HT-29 (cell line): ENCODE measurements at regions not wholly inside any gene's neighbourhood (a gene's known extent, or its start where the extent isn't known, plus 50 kb on each side); places are given as distances from the start of the nearest gene placed in this dataset.
A peak's percentile ranks its signal among the peaks of the same experiment; 100 is the strongest.

ENCODE experiments used
- DNase-seq: peaks from one replicate; pipeline ENCODE4 v3.0.0-alpha.2; 2015; ENCODE audit warnings: low spot score

DNA sequence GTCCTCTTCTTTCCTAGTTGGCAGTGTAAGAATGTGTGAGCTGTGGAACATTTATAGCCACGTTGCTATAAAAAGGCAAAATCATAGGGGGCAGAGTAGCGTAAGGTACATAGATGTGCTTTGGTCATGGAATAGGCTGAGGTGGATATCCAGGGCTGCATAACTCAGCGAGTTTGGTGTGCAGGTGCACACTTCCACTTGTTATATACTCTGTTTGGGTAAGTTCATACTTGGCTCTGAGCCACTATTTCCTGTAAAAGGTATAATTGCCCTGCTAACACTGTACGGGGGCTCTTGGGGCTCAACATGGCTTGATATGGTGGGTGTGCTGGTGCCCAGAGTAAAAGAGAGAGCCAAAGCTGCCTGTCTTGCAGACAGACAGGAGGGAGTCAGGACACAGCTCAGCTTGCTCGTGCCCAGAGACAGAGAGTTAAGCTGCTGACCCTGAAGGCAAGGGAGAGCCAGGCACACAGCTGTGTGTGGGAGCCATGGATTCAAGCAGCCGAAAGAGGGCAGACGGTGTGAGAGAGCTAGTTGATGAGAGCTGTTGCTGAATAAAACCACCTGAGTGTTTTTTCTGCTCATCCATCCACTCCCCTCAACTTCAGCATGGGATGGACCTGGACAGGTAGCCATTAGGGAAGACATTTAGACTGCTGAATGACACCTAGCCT, 126.7 kb downstream of the DKK1 start:
- no peak for DNase-seq

DNA sequence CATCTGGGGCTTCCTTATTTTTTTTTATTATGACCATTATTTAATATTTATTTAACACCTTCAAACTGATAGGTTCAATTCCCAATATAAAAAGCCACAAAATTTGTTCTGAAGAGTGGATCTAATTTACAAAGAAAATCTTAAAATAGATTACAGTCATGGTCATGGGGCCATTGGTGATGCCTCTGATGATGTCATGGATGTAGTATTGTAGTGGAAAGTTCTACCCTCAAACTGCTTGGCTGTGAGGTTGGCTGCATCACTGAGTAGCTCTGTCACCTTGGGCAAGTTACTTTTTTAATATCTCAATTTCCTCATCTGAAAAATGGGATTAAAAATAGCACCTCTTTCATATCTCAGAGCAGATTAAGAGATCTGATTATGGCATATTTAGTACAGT, 128.5 kb downstream of the DKK1 start:
- no peak for DNase-seq

- DNase-seq: peak; percentile 70
Observed at GRCh38 chr10:52443419-52444388, 129.6 kb downstream of the DKK1 start.

- DNase-seq: no peak
Observed at GRCh38 chr10:52446391-52446790, 132.3 kb downstream of the DKK1 start.

DNA sequence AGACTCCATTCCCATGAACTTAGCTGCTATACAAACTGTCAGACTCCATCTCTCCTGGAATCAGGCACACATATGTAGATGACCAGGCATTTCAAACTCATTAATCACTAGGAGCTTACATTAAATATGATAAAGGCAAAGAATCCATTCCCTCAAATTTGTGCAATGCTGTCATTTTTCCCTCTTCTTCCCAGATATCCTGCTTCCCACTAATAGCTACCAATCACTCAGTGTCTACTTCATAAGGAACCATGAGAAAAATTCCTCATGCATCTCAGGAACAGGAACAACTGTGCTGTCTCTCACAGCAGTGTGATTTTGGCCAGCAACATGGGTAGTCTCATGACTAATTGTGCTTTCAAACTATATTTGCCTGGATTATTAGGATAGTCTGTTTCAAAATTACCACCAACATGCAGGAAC, 133.9 kb downstream of the DKK1 start:
- DNase-seq: no peak

DNA sequence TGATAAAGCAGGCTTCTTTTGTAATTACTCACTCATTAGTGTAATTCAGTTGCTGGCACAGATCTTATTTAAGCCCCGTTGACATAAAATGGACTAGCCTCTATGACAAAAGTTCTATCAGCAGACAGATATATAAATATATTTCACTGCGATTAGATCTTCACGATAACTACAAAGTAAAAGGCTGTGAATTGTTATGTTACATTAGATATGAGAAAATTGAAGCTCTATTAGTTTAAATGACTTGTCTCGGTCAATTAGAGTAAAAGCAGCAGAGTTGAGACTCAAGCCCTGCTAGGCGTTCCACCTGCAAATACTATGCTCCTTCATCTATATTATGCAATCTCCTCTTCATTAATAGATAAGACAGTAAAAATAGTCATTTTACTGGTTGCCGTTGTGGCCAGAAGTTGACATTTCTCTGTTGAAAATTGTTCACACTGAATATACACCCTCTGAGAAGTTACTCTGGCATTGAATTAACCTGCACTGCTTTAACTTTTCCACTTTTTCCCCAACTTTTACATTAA, 136.7 kb downstream of the DKK1 start:
- DNase-seq: no peak

GRCh38 chr10:52451817-52452216, 137.7 kb downstream of the DKK1 start:
- no peak for DNase-seq

DNA sequence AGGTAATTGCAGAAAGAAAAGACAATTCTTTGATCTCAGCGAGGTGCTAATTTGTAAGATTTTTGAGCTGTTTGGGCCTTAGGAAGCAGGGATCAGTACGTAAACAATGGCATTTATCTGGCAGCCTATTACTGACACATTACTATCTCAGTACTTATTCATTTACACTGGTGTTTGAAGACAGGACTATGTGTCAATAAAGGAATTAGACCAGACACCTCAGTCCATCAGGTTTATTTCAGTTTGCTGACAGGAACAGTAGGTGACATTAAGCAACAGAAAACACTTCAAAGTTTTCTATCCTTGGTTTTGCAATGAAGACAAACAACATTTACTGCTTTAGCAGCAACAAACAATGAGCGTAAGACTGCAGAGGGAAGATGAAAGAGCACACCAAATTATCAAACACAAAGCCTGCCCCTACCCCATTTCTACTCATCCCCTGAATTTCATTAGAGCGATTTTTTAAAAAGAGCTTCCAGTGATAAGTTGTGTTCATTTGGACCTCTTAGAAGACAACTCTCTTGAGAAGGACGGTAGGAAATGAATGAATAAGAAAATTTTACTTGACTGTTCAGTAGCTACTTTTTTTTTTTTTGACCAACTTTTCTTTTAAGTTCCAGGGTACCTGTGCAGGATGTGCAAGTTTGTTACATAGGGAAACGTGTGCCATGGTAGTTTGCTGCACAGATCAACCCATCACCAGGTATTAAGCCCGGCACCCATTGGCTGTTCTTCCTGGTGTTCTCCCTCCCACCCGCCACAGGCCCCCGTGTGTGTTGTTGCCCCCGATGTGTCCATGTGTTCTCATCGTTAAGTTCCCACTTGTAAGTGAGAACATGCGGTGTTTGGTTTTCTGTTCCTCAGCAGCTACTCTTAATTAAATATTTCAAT, 138.8 kb downstream of the DKK1 start:
- DNase-seq: no peak

DNA sequence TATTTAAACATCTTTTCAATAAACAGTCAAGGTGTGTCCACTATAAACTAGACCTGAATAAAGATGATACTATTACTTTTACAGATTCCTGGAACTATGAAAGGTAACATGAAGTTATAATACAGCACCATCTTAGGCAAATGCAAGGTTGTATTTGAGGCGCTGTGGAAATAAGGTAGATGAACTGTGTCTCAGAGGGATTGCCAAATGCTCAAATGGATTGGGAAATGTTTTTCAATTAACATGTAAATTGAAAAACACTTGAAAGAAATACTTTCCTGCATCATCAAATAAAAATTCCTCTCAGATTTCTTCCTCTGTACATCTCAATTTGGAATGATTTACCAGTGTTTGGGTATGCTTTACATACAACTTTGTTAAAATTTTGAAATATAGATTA, 139.4 kb downstream of the DKK1 start:
- DNase-seq: no peak

DNA sequence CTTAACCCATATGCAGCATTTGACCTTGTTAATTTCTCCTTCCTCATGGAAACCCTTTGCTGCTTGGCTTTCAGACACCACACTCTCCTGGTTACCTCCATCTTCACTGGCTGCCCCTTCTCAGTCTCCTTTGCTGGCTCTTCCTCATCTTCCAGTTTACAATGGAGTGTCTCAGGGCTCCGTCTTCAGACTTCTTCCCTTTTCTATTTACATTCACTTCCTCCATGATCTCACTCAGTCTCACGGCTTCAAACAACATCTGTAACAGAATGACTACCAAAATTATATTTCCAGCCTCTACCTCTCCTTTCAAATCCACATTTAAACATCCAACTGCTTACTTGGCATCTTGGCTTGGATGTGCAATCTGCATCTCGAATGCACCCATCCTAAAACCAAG, 140.4 kb downstream of the DKK1 start:
- DNase-seq: no peak

DNA sequence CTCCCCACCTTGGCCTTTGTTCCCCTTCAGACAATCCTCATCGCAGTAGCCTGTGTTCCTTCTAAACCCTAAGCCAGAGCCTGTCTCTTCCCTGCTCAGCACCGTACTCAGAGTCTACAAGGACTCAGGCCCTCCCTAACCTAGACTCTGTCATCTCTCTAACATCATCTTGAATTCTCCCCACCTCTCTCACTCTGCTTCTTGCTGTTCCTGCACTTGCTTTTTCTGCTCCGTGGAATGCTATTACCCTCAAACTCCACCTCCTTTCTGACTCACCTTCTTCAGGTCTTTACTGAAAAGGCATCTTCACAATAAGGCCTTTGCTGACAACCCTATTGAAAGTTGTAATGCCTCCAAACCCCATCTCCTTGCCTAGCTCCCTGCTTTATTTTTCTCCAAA, 141.0 kb downstream of the DKK1 start:
- peak; percentile 9 for DNase-seq

DNA sequence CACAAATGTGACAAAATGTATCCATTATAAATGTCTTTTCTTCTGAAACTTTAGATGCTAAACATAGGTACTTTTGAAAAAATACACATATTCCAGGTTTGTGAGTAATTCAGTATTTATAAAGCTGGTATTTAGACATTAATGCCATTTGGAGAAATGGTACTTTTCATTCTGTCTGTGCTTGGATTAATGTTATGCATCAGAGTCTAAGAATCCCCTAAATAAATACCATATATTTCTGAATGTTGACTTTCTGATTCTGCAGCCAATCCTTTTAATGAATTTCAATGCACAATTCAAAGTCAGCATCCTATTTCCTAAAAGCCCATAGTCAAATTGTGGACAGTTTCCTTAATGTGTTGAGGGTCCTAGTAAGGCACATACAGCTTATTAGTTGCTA, 145.0 kb downstream of the DKK1 start:
- DNase-seq: no peak

DNA sequence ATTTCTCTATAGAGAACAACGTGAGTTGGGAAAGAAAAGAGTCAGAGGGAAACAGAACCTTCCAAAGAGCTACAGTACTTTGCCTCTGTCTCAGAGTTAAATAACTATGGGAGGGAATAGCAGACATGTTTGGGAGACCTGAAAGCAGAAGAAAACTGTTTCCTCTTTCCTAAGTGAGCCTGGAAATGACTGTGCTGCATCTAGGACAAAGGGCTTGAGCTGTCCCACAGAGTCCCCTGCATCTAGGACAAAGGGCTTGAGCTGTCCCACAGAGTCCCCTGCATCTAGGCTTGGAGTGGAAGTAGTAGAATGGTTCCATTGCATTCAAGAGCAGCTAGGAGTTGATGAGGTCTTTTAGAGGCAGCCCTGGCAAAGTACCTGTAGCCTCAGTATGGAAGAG, 149.7 kb downstream of the DKK1 start:
- DNase-seq: no peak

DNA sequence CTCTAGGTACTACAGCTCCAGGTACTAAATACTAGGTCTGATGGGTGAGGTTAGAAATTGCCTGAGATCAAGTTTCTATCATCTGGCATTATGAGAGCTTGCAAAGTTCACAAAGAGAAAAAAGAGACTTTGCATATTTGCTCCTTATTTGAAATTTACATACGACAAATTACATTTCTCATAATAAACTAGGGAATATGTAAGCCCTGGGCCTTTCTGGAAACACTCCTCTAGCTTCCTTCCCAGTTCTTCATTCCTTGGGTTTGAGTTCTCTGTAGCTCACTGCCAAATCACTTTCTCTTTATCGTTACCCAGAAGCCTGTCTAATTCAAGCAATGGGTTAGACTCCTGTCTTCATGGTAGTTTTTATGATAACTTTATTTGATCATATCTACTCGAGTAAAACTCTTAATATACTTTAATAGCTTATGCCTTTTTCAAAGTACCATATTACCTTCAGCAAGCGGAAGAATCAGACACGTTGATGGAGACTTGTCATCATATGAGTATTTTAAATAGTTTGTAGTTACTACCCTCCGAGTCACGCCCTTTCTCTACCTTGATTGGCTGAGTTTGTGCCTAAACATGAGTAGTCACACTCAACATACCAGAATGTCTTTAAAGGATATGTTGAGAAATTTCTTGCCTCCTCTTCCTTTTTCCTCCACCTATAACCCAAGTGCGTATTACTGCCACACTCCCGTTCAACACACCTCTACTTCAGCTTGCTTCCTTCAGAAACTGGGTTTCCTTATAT, 150.5 kb downstream of the DKK1 start:
- DNase-seq: no peak

DNA sequence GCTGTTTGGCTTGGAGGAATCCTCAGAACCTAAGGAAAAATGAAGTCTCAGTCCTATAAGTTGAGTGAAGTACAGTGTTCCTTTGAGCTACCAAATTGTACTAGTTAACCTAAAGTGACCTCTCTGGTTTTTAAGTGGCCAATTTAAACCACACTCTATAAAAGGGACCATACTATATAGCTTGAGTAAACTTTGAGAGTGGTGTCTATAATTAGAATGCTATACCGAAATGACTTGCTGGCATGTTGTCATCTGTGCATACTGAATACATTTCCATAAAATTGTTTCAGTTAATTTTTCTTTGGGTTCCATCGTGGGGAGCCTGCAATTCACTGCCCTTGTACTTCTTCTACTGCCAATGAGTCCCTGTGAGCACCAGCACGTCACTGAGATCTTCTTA, 151.1 kb downstream of the DKK1 start:
- DNase-seq: no peak

DNA sequence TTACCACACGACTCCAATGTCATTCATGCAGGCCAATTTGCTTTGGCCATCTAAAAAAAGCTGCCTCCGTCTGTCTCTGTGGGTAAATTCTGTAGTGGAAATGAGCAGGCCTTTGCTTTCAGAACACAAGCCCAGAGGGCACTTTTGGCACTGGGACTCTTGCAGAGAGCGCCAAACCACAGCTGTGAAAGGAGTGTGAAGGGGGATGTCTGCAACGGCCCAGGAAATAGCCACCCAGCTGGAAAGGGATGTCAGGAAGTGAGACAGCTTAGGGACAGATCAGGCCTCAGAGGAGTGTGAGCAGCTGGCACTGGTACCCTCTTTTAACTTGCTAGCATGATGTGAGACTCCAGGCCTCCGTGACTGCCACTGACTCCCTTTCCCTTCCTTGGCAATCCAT, 152.4 kb downstream of the DKK1 start:
- no peak for DNase-seq

DNA sequence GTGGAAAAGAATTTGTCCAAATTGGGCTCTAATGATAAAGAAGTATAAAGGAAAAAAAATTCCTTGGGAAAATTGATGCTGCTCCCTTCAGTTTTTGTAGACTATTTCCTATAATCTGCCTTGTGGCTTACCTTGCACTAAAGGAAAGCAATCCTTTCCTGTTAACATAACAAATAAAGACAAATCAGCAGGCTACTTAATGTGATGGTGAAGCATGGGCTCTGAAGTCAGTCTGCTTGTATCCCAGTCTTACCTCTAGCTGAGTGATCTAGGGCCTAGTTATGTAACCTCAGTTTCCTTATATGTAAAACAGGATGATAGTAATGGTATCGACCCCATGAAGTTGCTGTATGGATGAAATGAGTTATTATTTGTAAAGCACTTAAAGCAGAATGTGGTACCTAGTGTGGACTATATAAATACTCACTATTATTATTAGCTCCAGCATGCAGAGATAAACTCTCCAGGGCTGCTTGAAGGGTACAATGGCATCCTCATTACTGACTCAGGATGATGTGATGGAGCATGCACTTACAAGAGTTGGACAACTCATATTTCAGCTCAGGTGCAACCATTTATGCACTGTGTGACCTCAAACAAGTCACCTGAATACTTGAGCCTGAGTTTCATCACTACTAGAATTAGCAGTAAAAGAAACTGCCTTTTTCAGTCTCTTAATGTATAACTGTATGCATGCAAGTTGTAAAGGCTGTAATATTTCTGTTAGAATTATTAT, 156.1 kb downstream of the DKK1 start:
- no peak for DNase-seq

- peak; percentile 64 for DNase-seq
Observed at GRCh38 chr10:52472406-52473146, 158.5 kb downstream of the DKK1 start.

DNA sequence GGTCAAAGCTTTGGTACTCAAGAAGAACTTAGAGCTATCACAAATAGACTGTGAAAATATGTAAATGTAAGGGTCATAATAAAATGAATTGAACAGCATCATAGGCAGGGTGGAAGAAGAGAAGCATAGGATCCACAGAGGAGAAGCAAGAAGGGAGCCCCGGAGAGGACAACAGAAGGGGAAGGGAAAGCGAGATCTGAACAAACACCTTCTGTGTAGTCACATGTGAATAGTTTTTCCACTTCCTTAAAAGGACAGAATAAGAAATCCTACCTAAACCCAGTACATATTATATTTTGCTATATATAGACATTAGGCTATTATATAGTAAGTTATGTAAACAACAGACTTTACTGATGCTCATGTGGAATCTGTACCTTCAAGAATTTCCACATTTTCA, 160.2 kb downstream of the DKK1 start:
- DNase-seq: no peak

GRCh38 chr10:52477305-52477704, 163.2 kb downstream of the DKK1 start:
- no peak for DNase-seq
